HG02759 (cell line): ENCODE measurements at regions not wholly inside any gene's neighbourhood (a gene's known extent, or its start where the extent isn't known, plus 50 kb on each side); places are given as distances from the start of the nearest gene placed in this dataset.

ENCODE experiments used
- ATAC-seq: cut with Tn5 transposase; IDR thresholded peaks from one replicate; pipeline ENCODE4 v1.9.1; 2021; ENCODE audit warnings: mild to moderate bottlenecking, moderate library complexity; ENCODE audit not compliant: unreplicated experiment

DNA sequence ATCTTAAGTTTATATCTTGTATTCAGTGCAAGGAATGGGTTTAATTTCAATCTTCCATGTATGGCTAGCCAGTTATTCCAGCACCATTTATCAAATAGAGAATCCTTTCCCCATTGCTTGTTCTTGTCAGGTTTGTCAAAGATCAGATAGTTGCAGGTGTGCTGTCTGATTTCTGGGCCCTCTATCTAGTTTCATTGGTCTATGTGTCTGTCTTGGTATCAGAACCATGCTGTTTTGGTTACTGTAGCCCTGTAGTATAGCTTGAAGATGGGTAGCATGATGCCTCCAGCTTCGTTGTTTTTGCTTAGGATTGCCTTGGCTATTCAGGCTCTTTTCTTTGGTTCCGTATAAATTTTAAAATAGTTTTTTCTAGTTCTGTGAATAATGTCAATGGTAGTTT is 200.0 kb downstream of the MANEA start:
- no peak for ATAC-seq

DNA sequence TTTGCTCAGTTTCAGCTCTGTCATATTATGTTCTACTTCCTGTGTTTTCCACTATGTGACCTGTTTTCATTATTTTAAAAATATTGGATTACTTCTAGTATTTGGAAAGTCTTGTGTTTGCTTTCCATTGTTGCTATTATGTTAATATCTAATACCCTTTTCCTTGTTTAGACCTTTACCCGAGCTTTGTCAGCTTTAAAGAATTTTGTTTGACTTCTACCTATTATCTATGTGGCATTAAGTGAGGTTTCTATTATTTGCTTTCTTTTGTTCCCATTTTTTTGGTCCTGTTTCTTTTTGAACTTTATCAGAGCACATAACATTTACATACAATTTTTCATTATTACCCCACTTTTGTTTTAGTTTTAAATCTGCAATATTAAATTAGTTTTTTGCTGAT is 202.7 kb downstream of the MANEA start:
- no peak for ATAC-seq

DNA sequence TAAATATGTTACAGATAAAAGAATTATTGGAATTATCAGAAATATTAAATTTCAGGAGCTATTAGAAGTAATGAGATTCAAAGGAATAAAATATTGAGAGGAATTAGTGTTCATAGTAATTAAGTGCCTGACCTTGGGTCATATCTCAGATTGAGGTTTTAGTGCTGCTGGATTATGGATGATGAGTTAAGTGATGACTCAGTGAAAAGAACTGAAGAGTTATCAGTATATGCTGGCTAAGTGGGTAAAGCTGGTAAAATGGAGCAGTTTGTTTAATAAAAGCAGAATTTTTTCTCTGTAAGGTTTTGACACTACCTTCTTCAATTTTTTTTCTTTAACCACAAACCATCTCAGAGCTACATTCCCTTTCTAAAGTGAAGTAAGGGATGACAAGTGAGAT is 206.7 kb downstream of the MANEA start:
- no peak for ATAC-seq

DNA sequence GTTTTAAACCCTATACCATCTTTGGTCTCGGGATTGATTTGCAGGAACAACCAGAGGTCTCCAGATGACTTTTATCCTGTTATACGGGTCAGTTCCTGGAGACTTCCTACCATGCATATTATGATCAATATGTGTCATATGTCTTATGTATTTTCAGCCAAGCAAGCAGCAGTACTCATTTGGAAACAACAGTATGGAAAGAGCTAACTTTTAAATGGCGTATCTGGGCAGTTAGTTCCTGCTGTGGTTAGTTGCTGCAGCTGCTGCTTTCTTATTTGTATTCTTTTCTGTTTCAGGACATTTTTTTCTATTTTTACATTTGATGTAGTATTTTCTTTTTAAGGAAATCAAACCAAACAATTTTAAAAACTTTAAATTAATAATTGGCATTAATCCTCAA is 207.5 kb downstream of the MANEA start:
- ATAC-seq: no peak

DNA sequence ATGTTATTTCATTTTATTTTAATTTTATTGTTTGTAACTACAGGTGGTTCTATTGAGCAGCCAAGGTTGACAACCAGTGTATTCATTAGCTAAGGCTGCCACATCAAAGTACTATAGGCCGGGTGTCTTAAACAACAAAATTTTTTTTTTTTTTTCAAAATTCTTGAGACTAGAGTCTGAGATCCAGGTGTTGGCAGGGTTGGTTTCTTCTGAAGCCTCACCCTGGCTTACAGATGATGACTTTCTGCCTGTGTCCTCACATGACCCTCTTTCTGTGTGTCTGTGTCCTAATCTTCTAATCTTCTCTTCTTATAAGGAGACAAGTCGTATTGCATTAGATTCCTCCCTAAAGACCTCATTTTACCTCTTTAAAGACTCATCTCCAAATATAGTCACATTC is 208.4 kb downstream of the MANEA start:
- no peak for ATAC-seq

DNA sequence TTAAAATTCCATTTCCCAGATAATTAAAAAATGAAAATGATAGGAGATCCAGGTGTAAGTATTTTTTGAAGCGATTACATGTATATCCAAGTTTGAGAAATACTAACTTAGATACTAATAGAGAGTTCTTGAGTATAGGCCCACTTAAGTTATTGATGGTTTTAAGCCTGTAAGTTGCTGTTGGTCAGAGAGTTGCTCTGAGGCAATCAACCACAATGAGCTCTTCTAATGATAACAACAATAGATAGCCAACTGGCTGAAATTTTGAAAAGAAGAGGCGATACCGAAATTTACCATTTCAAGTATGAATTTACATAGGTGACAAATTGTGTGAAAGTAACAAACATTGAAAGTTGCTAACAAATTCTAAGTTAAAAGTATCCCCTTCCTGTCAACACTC is 209.5 kb downstream of the MANEA start:
- no peak for ATAC-seq

DNA sequence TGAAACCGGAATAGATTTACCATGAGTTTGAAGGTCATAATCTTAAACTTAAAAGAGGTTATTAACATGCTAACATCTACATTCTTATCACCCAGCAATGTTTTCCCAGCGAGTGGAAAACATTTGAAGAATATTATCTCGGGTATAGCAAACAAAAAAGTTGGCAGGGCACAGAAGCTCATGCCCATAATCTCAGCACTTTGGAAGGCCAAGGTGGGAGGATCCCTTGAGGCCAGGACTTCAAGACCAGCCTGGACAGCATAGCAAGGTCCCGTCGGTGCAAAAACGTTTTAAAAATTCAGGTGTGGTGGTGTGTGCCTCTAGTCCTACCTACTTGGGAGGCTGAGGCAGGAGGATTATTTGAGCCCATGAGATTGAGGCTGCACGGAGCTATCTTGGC is 213.5 kb downstream of the MANEA start:
- no peak for ATAC-seq

DNA sequence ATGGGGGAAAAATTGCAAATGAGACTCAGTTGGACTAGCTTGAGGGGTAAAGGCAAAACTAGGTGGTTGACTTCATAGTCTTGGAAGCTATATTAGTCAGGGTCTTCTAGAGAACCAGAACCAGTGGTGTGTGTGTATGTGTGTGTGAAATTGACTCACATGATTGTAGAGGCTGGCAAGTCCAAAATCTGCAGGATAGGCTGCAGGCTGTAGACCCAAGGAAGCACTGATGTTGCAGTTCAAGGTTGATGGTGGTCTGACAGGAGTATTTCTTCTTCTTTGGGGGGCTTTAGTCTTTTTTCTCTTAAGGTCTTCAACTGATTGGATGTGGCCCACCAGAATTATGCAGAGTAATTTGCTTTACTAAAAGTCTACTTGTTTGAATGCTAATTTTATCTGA is 217.4 kb downstream of the MANEA start:
- ATAC-seq: no peak

DNA sequence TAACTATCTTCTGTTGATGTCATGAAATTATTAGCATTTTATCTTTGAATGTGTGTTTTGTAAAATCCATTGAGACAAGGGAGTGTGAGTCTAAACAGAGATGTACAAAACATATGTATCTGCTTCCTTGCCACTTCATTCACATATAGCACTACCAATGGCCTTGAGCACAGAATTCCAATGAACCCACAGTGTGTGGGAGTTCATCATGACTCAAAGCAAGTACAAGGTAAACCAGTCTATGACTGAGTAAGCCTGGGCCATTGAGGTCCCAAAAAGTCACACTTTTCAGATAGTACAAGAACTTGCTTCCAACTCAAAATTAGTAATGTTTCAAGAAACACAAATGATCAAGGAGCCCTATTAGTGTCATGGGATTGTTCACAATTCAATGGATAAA is 218.6 kb downstream of the MANEA start:
- no peak for ATAC-seq

DNA sequence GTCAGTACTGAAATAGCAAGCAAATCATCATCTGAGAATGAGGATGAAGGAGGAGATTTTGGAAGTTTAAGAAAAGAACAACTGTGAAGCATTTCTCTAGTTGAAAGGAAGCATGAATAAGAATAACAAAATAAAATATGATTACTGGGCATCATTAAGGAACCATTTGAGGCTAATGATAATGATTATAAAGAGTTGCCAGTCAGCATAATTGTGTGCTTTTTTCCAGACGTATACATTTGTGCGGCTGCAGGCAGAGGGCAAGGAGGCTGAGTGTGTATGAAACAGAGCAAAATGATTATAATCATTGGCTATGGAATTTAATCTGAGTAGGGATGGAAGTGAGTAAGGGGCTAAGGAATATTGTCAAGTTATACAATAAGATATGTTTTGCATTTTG is 218.7 kb upstream of the FUT9 start:
- no peak for ATAC-seq

DNA sequence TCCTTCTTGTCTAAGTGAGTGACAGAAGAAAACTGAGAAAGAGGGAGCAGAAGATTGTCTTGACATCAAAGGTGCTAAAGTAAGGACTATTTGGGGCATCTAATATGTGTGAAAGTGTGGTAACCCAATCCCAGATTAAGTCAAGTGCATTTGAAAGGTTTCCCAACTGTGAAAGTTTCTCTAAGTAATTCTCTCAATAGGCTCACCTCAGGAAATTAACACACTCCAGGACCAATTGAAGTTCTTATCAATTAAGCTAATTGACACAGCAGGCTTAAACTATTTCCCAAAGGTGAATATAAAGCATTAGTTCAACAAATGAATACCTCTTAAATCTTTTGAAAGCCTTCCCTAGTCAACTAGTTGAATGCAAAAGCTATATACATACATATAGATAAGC is 212.8 kb upstream of the FUT9 start:
- no peak for ATAC-seq

DNA sequence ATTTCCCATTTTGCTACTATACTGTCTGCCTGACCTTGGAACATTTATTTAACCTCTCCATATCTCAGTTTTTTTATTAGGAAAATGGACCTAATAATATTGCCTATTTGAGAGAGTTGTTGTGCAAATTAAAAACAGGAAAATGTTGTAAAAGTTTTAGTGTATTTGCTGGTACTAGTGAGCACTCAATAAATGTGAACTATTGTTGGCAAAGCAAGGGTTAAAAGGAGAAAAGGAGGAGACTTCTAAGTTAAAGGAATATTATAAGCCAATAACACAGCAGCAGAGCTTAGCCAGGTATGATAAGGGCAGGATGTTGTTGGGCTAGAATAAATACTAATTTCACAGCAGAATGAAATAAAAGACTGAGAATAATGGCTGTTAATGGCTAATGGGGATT is 211.9 kb upstream of the FUT9 start:
- ATAC-seq: no peak

DNA sequence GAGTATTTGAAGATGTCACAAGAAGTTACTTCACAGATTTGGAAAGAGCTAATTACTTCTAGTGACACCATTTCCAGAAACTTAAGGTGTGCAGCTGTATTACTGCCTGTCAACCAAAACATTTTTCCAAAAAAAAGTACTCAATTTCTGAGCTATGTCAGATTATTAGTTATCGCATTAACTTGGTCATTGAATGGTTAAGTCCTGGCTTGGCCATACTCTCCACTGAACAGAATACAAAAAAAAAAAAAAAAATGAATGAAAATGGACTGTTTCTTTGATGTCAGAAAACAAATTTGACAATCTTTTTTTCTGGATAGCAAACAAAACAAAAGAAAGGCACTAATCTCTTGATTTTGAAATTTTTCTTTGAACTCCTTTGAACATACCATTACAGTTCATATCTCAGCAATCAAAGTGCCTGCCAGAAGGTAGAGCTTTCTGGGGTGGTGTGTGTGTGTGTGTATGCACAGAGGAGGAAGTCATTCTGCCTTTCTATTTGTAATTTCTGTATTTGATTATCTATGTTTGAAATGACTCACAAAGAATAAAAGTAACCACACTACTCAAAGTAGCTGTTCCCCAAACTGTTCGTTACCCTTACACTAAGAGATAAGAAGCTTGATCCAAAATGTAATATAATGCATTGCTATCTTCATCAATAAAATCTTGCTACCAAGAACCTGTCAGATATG is 210.8 kb upstream of the FUT9 start:
- ATAC-seq: no peak

DNA sequence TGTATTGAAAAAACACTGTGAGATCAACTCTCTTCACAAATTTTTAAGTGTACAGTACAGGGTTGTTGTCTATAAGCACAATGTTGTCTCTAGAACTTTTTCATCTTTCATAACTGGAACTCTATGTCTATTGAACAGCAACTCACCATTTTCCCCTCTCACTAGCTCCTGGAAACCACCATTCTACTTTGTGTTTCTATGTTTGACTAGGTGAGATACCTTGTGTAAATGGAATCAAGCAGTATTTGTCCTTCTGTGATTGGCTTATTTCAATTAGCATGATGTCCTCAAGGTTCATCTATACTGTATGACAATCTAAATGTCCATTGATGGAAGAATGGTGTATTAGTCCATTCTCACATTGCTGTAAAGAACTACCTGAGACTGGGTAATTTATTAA is 210.1 kb upstream of the FUT9 start:
- ATAC-seq: no peak

DNA sequence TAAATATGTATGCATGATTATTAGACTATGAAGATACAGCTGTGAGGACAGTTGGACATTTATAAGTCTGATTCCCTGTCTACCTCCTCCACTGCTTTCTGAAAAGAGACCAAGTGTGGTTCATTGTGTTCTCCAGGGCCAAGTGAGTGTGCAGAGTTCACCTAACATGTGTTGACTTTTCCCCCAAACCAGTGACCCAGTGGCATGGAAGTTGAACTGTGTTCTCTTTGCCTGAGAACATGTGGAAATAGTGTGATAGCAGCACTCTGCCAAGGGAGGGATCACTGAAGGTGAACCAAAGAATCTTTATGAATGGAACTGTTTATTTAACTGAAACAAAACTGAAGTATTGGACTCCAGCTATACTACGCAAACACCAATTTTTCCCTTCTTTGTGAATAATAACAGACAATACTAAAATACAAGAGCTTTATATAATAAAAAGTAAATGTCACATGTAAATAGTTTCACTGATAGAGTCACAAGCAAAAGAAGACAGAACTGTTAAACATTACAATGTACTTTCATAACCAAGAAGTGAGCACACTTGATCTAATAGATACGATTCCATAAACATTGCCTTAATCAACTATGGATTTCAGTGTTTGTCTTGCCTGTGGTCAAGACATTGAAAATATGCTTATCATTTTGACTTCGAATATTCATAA is 200.3 kb upstream of the FUT9 start:
- no peak for ATAC-seq

DNA sequence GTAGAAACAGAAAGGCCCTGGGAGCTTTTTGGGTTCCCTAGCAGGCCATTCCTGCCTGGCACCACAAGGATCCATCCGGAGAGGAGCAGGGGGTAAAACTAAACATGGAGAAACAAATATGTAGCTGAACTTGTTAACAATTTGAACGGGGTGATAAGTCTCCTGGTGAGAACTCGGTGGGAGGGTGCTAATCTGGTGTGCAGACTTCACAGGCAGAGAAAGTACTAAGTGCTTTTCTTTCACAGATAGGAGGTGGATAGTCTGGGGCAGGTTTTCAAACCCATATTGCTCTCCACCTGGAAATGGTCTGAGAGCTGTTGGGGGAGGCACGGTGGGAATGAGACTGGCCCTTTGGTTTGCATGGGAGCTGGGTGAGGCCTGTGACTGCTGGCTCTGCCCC is 196.3 kb upstream of the FUT9 start:
- ATAC-seq: no peak

DNA sequence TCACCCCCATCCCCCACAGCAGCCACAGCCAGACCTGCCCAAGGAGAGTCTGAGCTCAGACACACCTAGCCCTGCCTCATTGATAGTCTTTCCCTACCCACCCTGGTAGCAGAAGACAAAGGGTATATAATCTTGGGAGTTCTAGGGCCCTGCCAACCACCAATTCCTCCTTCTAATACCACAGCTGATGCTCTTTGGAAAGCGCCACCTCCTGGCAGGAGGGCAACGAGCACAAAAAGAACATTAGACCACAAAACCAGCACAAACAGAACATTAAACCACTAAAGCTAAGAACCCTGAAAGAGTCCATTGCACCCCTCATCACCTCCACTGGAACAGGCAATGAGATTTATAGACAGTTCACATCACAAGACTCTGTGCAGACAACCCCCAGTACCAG is 195.8 kb upstream of the FUT9 start:
- ATAC-seq: no peak

DNA sequence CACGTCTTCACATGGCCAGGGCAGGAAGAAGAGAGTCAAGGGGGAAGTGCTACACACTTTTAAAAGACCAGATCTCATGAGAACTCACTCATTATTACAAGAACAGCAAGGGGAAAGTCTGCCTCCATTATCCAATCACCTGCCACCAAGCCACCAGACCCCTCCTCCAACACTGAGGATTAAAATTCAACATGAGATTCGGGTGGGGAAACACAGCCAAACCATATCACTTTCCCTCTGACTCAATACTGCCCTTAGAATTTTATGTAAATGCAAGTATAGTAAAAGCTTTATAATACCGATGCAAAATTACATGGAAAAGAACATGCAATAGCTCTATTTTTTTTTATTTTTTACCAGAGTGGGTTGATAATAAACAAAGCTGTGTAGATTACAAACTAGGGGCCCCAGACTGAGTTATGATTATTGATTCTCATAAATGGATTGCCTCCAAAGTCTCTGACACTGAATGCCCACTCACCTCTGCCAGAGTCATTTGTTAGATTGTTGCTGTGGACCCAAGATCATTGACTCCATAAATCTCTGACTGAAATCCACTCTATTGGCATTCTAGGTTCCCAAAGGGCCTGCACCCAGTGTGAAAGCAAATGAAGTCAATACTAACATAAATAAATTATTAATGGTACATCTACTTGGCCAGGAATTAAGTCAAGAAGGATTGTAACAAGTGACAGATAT is 184.8 kb upstream of the FUT9 start:
- no peak for ATAC-seq

DNA sequence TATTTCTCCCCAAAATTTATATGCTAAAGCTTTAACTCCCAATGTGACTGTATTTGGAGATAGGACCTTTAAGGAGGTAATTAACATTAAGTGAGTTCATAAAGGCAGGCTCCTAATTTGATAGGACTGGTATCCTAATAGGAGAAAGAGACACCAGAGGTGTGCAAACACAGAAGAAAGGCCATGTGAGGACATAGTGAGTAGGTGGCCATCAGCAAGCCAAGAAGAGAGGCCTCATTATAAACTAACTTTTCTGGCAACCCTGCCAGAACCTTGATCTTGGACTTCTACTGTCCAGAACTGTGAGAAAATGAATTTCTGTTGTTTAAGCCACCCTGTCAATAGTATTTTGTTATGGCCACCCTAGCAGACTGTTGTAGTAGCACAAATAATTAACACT is 177.9 kb upstream of the FUT9 start:
- ATAC-seq: no peak

DNA sequence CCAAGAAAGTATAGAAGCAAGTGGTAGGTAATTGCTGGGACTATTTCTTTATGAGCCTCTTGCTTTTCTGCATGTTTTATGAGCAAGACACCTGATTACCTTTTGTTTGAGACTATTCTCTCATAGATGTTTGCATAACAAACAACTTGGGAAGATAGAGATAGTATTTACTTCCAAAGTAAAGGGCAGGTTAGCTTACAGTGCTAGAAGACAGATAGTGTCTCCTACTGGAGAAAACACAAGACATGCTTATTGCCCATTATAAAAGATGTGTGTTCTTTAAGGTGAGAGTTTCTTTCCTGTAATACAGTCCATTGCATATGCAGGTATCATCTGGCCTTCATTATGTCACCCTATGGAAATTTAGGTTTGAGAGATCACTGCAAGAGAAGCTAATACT is 174.2 kb upstream of the FUT9 start:
- no peak for ATAC-seq

DNA sequence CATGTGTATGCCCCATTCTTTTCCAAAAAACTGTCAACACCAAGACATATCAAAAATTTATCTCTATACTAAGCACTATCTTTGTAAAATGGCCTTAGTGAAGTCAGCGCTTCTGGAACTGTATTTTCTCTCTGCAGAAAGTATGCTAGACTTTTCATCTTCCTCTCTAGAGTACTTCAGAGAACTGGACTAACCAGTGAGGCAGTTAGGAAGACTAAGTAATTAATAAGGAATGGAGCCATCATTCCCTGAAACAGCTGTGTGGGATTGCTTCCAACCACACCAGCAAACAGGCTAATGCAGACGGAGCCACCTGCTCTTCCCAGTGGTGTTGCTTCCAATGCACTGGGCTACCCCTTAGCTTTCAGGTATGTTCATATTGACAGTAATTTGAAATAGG is 169.1 kb upstream of the FUT9 start:
- no peak for ATAC-seq

DNA sequence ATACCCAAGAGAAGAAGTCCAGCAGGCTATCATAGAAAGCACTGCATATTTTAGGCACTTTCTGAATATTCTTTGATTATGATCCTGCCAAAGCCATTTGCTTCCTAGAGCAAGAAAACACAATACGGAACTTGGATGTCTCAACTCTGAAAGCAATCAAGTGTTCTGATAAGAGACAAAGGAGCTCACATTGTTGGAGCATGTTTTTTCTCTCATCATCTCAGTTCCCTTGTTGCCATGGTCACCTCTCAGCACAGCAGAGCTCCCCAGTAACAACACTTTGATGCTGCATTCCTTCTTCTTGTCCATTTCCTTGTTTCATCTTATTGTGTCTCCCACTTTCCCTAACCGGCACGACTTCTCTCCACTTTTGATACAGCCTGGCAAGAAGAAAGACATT is 168.7 kb upstream of the FUT9 start:
- ATAC-seq: no peak
